Jurkat, Clone E6-1 (cell line): ENCODE measurements at regions not wholly inside any gene's neighbourhood (a gene's known extent, or its start where the extent isn't known, plus 50 kb on each side); places are given as distances from the start of the nearest gene placed in this dataset.

Experiments
- DNase-seq: peaks from one replicate; pipeline ENCODE4 v3.0.0-alpha.2; 2011; ENCODE audit warnings: low read depth, low spot score
- H3K4me3 ChIP-seq: 2 replicates; pipeline ENCODE4 v1.5.1; 2011; ENCODE audit warnings: mild to moderate bottlenecking, low read length, control low read depth, moderate library complexity

- no peak for DNase-seq
- H3K4me3 ChIP-seq: no peak overlapping the region
Observed at GRCh38 chr1:198923993-198924392, 285.2 kb downstream of the PTPRC start.

- DNase-seq: no peak
- no peak overlapping the region for H3K4me3 ChIP-seq
Observed at GRCh38 chr1:198925567-198925966, 286.7 kb downstream of the PTPRC start.

DNA sequence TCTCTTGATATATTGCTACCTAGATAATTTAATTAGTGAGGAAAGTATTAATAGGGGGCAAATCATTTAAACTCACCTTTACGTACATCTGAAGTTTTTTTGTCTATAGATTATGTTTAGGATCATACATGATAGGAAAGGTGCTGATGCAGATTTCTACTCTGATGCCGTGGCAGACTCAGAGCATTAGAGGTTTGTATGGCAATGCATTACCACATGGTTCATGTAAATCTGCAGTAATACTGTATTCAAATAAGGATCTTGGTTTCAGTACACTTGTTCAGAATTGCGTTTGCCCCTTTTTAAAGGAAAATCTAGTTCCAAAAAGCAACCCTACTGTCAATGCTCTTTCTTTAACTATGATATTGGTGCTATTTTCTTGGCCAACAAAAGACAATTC lies 288.3 kb downstream of the PTPRC start:
- H3K4me3 ChIP-seq: no peak overlapping the region
- DNase-seq: no peak

DNA sequence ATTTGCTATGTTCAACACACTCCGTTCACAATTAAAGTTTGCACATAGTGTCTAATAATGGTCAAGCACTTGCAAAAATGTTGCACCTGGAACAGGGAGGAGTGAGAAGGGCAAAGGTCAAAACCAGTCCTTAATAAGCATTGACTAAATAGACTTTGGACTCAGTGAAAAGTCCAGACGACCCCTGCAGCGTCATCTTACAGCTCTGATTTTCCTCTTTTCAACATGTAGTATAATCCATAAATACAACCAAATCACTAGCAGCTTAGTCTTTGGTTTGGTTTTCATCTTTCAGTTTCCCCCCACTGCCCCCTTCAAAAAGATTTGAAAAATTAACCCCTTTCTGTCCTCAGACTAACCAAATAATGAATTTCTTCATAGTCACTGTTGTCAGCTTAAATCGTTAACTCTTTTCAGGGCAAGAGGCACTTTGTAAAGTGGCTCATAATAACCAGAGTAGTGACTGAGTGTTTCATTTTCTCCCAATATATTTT lies 290.3 kb downstream of the PTPRC start:
- no peak for DNase-seq
- no peak overlapping the region; the same call in 1 of the 2 replicates for H3K4me3 ChIP-seq

DNA sequence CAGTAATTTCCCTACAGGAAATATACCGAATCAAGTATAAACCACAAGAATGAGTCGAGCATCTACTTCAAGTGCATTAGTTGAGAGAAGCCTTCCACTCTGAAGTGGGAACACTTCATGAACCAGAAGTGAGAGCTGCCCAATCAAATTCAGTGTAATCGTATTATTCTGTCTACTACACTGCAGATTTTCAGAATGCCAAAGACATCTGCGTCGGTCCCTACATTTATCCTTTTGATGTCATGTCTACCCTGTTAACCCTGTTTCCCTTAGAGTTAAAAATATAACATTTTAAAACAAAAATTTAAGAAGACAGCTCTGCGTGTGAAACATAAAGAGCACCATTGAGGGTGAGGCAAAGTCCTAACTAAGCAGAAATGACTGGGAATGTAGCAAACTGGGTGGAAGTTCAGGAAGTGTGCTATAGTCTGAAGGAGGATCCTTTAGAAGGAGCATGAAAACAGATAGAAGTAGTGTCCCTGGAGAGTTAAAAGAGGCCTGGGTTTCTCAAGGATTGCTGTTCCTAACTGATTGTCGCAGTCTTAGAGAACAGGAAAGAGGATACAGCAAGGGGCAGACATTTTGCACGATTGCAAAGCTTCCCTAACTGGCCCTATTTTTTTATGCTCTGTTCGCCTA lies 291.2 kb downstream of the PTPRC start:
- peak overlapping the region; percentile 45 for H3K4me3 ChIP-seq
- peak; percentile 97 for DNase-seq

- H3K4me3 ChIP-seq: peak overlapping the region; percentile 73
- peak; percentile 52 for DNase-seq
Observed at GRCh38 chr1:198932351-198932991, 293.6 kb downstream of the PTPRC start.

DNA sequence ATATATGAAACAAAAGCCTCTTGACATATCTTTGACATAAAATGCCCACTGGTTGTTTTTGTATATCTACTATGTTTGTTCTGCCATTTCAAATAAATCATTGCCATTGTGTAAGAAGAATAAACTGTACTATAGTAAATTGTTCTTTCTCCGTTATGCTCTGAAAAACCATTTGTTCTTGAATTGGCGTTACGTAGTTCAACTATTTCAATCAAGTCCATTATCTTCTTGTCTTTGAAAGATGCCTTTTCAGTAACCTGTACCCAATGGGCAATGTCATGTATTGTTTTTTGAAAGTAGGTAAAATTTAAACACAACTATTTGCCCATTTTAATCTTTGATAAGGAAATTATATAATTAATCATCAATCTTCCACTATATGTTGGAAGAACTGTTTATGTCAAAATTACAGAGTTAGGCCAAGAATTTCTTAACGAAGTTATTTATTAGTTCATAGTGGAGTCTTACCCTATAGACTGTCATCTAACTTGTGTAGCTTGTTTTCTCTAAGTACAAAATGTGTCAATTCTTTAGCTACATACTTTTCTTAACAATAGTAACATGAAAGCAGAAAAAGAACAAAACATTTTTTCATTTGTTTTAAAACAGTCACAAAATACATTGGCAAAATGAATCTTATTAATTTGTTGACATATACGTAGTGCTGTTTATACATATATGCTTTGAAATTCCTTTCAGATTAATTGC lies 294.8 kb downstream of the PTPRC start:
- peak overlapping the region; percentile 73 for H3K4me3 ChIP-seq
- DNase-seq: no peak

- peak overlapping the region; percentile 73 for H3K4me3 ChIP-seq
- DNase-seq: no peak
Observed at GRCh38 chr1:198934426-198934825, 295.6 kb downstream of the PTPRC start.

- peak; percentile 97 for DNase-seq
- H3K4me3 ChIP-seq: peak overlapping the region; percentile 73
Observed at GRCh38 chr1:198934901-198935305, 296.1 kb downstream of the PTPRC start.

GRCh38 chr1:198935306-198935921 lies 296.6 kb downstream of the PTPRC start:
- DNase-seq: peak; percentile 87
- H3K4me3 ChIP-seq: peak overlapping the region; percentile 73

- no peak for DNase-seq
- H3K4me3 ChIP-seq: peak overlapping the region; percentile 73
Observed at GRCh38 chr1:198936371-198937083, 297.7 kb downstream of the PTPRC start.

DNA sequence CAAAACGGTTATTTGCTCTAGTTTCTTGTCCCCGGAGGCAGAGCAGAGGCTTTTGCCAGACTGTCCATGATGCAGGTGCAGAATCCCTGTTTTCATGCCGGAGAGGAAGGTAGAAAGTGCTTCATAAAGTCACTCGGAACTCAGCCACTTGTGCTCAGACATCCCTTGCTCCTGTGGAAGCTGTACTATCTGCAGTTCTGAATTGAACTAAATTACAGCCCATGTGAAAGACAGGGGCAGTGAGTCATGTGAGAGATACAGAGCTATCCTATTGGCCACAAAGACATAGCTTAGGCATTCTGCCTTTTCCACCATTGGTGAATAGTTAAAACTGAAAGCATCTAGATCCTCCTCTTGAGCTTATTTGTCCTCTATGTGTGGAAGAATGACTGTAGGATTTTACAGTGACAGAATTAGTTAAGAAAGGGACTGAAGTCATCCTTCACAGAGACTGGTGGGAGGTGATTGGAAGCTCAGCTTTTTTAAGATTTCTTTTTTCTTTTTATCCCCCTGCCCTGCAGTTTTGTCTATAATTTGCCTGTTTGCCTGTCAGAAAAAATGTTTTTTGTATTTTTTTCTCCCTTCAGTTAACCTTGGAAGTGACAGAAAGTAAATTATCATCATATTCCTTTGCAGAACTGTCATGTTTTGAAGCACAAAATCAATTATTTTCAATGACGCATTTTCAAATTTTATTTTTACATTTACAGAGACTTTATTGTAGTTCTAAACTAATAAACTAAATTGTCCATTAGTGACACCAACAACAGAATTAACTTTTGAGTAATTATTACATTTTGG lies 298.6 kb downstream of the PTPRC start:
- DNase-seq: peak; percentile 99
- H3K4me3 ChIP-seq: peak overlapping the region; percentile 73

GRCh38 chr1:198939286-198939685 lies 300.4 kb downstream of the PTPRC start:
- no peak overlapping the region for H3K4me3 ChIP-seq

GRCh38 chr1:198939956-198940355 lies 301.1 kb downstream of the PTPRC start:
- DNase-seq: no peak
- no peak overlapping the region for H3K4me3 ChIP-seq

More at GRCh38 chr1:198939286-198939685, 300.4 kb downstream of the PTPRC start:
- DNase-seq: no peak

GRCh38 chr1:198942466-198942865 lies 303.6 kb downstream of the PTPRC start:
- DNase-seq: no peak
- no peak overlapping the region for H3K4me3 ChIP-seq

GRCh38 chr1:198943484-198944187 lies 304.8 kb downstream of the PTPRC start:
- H3K4me3 ChIP-seq: no peak overlapping the region
- DNase-seq: no peak

DNA sequence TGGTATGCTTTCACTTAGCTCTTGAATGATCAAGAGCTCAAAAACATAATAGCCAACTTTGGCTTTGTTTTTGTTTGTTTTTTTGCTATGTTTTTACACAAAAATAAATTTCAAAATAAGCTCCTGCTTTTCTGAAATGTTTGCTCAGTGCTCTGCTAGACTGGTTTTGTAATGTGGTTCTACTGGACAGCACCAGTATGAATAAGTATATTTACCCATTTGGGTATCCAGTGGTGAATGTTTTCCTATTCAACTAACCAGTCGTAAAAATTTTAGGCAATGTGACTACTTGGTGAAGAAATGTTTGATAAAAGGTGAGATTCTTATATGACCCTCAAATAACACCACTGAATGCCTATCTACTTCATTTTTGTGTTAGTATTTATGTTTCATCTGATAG lies 308.6 kb downstream of the PTPRC start:
- no peak for DNase-seq

More for the DNA sequence above, 308.6 kb downstream of the PTPRC start:
- H3K4me3 ChIP-seq: no peak overlapping the region
